ENCODE measurements at regions not wholly inside any gene's neighbourhood (a gene's known extent, or its start where the extent isn't known, plus 50 kb on each side); places are given as distances from the start of the nearest gene placed in this dataset.

DNA sequence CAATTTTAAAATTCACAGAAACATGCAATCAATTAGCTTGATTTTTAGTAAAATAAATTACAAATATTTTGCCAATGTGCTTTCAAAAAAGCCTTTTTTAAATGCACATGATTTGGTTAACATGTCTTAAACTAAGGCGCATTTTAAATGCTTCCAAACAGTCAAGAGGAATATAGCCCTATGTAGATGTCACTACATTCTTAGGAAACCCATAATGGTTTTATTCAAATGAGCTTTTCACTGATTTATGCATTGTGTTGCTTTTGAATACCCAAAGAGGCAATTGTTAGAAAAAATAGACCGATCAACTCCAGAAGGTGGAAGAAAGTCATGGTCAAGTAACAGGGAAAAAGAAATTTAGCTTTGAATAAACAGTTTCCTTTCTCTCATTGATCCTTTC is 366.9 kb upstream of the PPP2R3A start:
- dilution Hi-C loops (cut with HindIII; ENCODE audit: low sequenced_read_pairs, unreplicated experiment) (no loop called here), in situ Hi-C loops (cut with MboI; ENCODE audit: low sequenced_read_pairs) (no loop called here), intact Hi-C loops (cut with micrococcal nuclease) (no loop called here)
- no peaks in the 10 kb centered on the region for H3K9me1 ChIP-seq (ENCODE audit: insufficient read depth, low read length)
- no peak overlapping the region for H2AK9ac ChIP-seq (replicated peaks; ENCODE audit: low read depth, low read length, poor library complexity)
- H3K14ac ChIP-seq (replicated peaks; ENCODE audit: low read depth, low read length), result no peak overlapping the region
- ChIA-PET POLR2A (ENCODE audit: unreplicated experiment) (no interaction called here), CTCF (no interaction called here)
- no peak for DNase-seq
- H2BK15ac ChIP-seq (ENCODE audit: low read depth, low read length), result no peak overlapping the region
- WGBS, 2 experiments (ENCODE audit: extremely low coverage in 2 of 2, insufficient read length in 1 of 2), result no CpG with 5 or more reads among the region's 2 CpGs
- H3K27me3 ChIP-seq (ENCODE audit: control insufficient read depth, insufficient read depth, low read length), result no peaks in the 10 kb centered on the region
- H3K56ac ChIP-seq (ENCODE audit: extremely low read depth, insufficient read depth, low read length), result no peak overlapping the region
- no peak overlapping the region for H3K23ac ChIP-seq (ENCODE audit: low read depth, low read length)
- no peak overlapping the region for H3K4ac ChIP-seq (ENCODE audit: low read depth, low read length)
- no peaks in the 10 kb centered on the region for H3K4me1 ChIP-seq (ENCODE audit: control insufficient read depth, insufficient read depth, low read length)
- H4K91ac ChIP-seq (ENCODE audit: insufficient read depth, low read depth, low read length), result no peak overlapping the region
- BruUV-seq (replicated peaks), result no TSS peak
- no peak overlapping the region for H3K4me2 ChIP-seq (ENCODE audit: low read depth, low read length)
- H3K79me1 ChIP-seq (ENCODE audit: low read depth in 1 of 2, low read length in 2 of 2), result no peaks in the 10 kb centered on the region
- no peak for ATAC-seq (ENCODE audit: low read depth)
- no peak overlapping the region for H3K9ac ChIP-seq (ENCODE audit: low read depth, low read length)
- H2BK20ac ChIP-seq (ENCODE audit: low read depth, low read length), result no peak overlapping the region
- H3K36me3 ChIP-seq (ENCODE audit: control insufficient read depth, insufficient read depth, low read length), result no peaks in the 10 kb centered on the region
- no peak overlapping the region for H3K4me3 ChIP-seq (ENCODE audit: insufficient read depth, low read depth, low read length)
- H2AK5ac ChIP-seq (ENCODE audit: low read depth, low read length), result no peak overlapping the region
- H3K18ac ChIP-seq (ENCODE audit: low read depth, low read length), result no peak overlapping the region
- H2BK5ac ChIP-seq (ENCODE audit: low read depth, low read length, poor library complexity, severe bottlenecking), result no peak overlapping the region
- no peak overlapping the region for H2BK120ac ChIP-seq (ENCODE audit: low read depth, low read length)
- no peak overlapping the region for H4K8ac ChIP-seq (ENCODE audit: low read depth in 2 of 2, low read length in 2 of 2)
- no peaks in the 10 kb centered on the region for H3K9me3 ChIP-seq (ENCODE audit: control insufficient read depth, insufficient read depth, low read length)
- H3K27ac ChIP-seq (ENCODE audit: insufficient read depth, low read length), result no peak overlapping the region
- no peaks in the 10 kb centered on the region for H4K20me1 ChIP-seq (ENCODE audit: insufficient read depth, low read length)
- TF ChIP-seq, protein P1, sequence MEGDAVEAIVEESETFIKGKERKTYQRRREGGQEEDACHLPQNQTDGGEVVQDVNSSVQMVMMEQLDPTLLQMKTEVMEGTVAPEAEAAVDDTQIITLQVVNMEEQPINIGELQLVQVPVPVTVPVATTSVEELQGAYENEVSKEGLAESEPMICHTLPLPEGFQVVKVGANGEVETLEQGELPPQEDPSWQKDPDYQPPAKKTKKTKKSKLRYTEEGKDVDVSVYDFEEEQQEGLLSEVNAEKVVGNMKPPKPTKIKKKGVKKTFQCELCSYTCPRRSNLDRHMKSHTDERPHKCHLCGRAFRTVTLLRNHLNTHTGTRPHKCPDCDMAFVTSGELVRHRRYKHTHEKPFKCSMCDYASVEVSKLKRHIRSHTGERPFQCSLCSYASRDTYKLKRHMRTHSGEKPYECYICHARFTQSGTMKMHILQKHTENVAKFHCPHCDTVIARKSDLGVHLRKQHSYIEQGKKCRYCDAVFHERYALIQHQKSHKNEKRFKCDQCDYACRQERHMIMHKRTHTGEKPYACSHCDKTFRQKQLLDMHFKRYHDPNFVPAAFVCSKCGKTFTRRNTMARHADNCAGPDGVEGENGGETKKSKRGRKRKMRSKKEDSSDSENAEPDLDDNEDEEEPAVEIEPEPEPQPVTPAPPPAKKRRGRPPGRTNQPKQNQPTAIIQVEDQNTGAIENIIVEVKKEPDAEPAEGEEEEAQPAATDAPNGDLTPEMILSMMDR (conservative IDR thresholded peaks at IDR 0.05; ENCODE audit: low read depth, low read length), result no peak
- no peak for TF ChIP-seq RAD21 (IDR thresholded peaks at IDR 0.05; ENCODE audit: low read length)
- TF ChIP-seq, protein P2, sequence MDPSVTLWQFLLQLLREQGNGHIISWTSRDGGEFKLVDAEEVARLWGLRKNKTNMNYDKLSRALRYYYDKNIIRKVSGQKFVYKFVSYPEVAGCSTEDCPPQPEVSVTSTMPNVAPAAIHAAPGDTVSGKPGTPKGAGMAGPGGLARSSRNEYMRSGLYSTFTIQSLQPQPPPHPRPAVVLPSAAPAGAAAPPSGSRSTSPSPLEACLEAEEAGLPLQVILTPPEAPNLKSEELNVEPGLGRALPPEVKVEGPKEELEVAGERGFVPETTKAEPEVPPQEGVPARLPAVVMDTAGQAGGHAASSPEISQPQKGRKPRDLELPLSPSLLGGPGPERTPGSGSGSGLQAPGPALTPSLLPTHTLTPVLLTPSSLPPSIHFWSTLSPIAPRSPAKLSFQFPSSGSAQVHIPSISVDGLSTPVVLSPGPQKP (IDR thresholded peaks at IDR 0.05; ENCODE audit: borderline replicate concordance, low read depth, low read length), result no peak
- no peak for TF ChIP-seq MXI1 (IDR thresholded peaks at IDR 0.05; ENCODE audit: borderline replicate concordance, low read depth, low read length)
- TF ChIP-seq NFE2L2 (IDR thresholded peaks at IDR 0.05; ENCODE audit: low read depth, low read length), result no peak
- no peak for TF ChIP-seq RCOR1 (IDR thresholded peaks at IDR 0.05; ENCODE audit: insufficient replicate concordance, low read length)
- no peak for TF ChIP-seq BHLHE40 (IDR thresholded peaks at IDR 0.05; ENCODE audit: low read depth, low read length)
- no peak for TF ChIP-seq MAFK (IDR thresholded peaks at IDR 0.05; ENCODE audit: low read depth, low read length)
- no peak for TF ChIP-seq MAZ (IDR thresholded peaks at IDR 0.05; ENCODE audit: borderline replicate concordance, low read depth, low read length)
- TF ChIP-seq CEBPB (IDR thresholded peaks at IDR 0.05; ENCODE audit: low read depth, low read length), result no peak
- no peak for TF ChIP-seq POLR2A (IDR thresholded peaks at IDR 0.05; ENCODE audit: low read depth, low read length)
- TF ChIP-seq, protein P3, sequence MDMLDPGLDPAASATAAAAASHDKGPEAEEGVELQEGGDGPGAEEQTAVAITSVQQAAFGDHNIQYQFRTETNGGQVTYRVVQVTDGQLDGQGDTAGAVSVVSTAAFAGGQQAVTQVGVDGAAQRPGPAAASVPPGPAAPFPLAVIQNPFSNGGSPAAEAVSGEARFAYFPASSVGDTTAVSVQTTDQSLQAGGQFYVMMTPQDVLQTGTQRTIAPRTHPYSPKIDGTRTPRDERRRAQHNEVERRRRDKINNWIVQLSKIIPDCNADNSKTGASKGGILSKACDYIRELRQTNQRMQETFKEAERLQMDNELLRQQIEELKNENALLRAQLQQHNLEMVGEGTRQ (IDR thresholded peaks at IDR 0.05; ENCODE audit: low read depth, low read length), result no peak
- no peak for TF ChIP-seq RFX5 (IDR thresholded peaks at IDR 0.05; ENCODE audit: low read depth, low read length)
- no peak for TF ChIP-seq SMC3 (IDR thresholded peaks at IDR 0.05; ENCODE audit: low read depth, low read length)
- no peak overlapping the region for H4K5ac ChIP-seq (ENCODE audit: low read depth, low read length)
- no peak overlapping the region for H2AFZ ChIP-seq (replicated peaks; ENCODE audit: low read length, poor library complexity)
